ENCODE measurements at regions not wholly inside any gene's neighbourhood (a gene's known extent, or its start where the extent isn't known, plus 50 kb on each side); places are given as distances from the start of the nearest gene placed in this dataset.
"Not testable (repeated sequence)": the region's sequence is repeated elsewhere in the genome, so short reads cannot be mapped to it uniquely, and the experiment has no call there.

- Mint-ChIP-seq H3K27ac (no peak overlapping the region), H3K4me1 (ENCODE audit: low read depth) (peaks cover 12% of the 10 kb centered on the region), H3K9me3 (no peaks in the 10 kb centered on the region), H3K36me3 (ENCODE audit: low read depth) (no peaks in the 10 kb centered on the region), H3K27me3 (ENCODE audit: insufficient read depth) (peaks cover 4% of the 10 kb centered on the region), H3K4me3 (peak overlapping the region; percentile 25)
- TF ChIP-seq, protein P1, sequence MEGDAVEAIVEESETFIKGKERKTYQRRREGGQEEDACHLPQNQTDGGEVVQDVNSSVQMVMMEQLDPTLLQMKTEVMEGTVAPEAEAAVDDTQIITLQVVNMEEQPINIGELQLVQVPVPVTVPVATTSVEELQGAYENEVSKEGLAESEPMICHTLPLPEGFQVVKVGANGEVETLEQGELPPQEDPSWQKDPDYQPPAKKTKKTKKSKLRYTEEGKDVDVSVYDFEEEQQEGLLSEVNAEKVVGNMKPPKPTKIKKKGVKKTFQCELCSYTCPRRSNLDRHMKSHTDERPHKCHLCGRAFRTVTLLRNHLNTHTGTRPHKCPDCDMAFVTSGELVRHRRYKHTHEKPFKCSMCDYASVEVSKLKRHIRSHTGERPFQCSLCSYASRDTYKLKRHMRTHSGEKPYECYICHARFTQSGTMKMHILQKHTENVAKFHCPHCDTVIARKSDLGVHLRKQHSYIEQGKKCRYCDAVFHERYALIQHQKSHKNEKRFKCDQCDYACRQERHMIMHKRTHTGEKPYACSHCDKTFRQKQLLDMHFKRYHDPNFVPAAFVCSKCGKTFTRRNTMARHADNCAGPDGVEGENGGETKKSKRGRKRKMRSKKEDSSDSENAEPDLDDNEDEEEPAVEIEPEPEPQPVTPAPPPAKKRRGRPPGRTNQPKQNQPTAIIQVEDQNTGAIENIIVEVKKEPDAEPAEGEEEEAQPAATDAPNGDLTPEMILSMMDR (IDR thresholded peaks at IDR 0.05): no peak
- DNase-seq: no peak
These were observed 83.2 kb upstream of the TNRC6B start for GRCh38 chr22:40094485-40094884.

- not testable (repeated sequence) for H3K9me3 Mint-ChIP-seq; H3K4me1 Mint-ChIP-seq (ENCODE audit: low read depth); H3K27ac Mint-ChIP-seq; H3K36me3 Mint-ChIP-seq (ENCODE audit: low read depth); H3K27me3 Mint-ChIP-seq (ENCODE audit: insufficient read depth); H3K4me3 Mint-ChIP-seq; DNase-seq
These were observed 77.8 kb upstream of the TNRC6B start for GRCh38 chr22:40099887-40100286.

GRCh38 chr22:40105755-40106154 is 72.0 kb upstream of the TNRC6B start:
- Mint-ChIP-seq H3K4me3 (no peak overlapping the region), H3K36me3 (ENCODE audit: low read depth) (no peaks in the 10 kb centered on the region), H3K27ac (no peak overlapping the region), H3K4me1 (ENCODE audit: low read depth) (peaks cover 27% of the 10 kb centered on the region), H3K9me3 (no peaks in the 10 kb centered on the region), H3K27me3 (ENCODE audit: insufficient read depth) (peaks cover 8% of the 10 kb centered on the region)
- TF ChIP-seq, protein P1 (IDR thresholded peaks at IDR 0.05): no peak
- no peak for DNase-seq

- H3K4me1 Mint-ChIP-seq (ENCODE audit: low read depth): peaks cover 29% of the 10 kb centered on the region
- TF ChIP-seq, protein P1 (IDR thresholded peaks at IDR 0.05): no peak
These were observed 70.5 kb upstream of the TNRC6B start for GRCh38 chr22:40107244-40107643.

GRCh38 chr22:40107851-40108378 is 69.8 kb upstream of the TNRC6B start:
- peaks cover 29% of the 10 kb centered on the region for H3K4me1 Mint-ChIP-seq (ENCODE audit: low read depth)
- H3K36me3 Mint-ChIP-seq (ENCODE audit: low read depth): no peaks in the 10 kb centered on the region
- peak; percentile 58 for DNase-seq
- H3K4me3 Mint-ChIP-seq: peak overlapping the region; percentile 79
- no peaks in the 10 kb centered on the region for H3K9me3 Mint-ChIP-seq
- H3K27ac Mint-ChIP-seq: peak overlapping the region; percentile 81
- TF ChIP-seq, protein P1 (IDR thresholded peaks at IDR 0.05): no peak
- H3K27me3 Mint-ChIP-seq (ENCODE audit: insufficient read depth): peaks cover 9% of the 10 kb centered on the region

More at GRCh38 chr22:40107244-40107643, 70.5 kb upstream of the TNRC6B start:
- no peaks in the 10 kb centered on the region for H3K9me3 Mint-ChIP-seq
- H3K4me3 Mint-ChIP-seq: peak overlapping the region; percentile 79
- H3K27me3 Mint-ChIP-seq (ENCODE audit: insufficient read depth): peaks cover 7% of the 10 kb centered on the region
- no peak for DNase-seq
- H3K27ac Mint-ChIP-seq: peak overlapping the region; percentile 81
- no peaks in the 10 kb centered on the region for H3K36me3 Mint-ChIP-seq (ENCODE audit: low read depth)

- peaks cover 29% of the 10 kb centered on the region for H3K4me1 Mint-ChIP-seq (ENCODE audit: low read depth)
- H3K4me3 Mint-ChIP-seq: peak overlapping the region; percentile 79
- H3K27ac Mint-ChIP-seq: peak overlapping the region; percentile 81
- TF ChIP-seq, protein P1 (IDR thresholded peaks at IDR 0.05): no peak
- H3K9me3 Mint-ChIP-seq: no peaks in the 10 kb centered on the region
- H3K36me3 Mint-ChIP-seq (ENCODE audit: low read depth): no peaks in the 10 kb centered on the region
- peaks cover 10% of the 10 kb centered on the region for H3K27me3 Mint-ChIP-seq (ENCODE audit: insufficient read depth)
- DNase-seq: no peak
These were observed 69.3 kb upstream of the TNRC6B start for GRCh38 chr22:40108396-40108795.

DNA sequence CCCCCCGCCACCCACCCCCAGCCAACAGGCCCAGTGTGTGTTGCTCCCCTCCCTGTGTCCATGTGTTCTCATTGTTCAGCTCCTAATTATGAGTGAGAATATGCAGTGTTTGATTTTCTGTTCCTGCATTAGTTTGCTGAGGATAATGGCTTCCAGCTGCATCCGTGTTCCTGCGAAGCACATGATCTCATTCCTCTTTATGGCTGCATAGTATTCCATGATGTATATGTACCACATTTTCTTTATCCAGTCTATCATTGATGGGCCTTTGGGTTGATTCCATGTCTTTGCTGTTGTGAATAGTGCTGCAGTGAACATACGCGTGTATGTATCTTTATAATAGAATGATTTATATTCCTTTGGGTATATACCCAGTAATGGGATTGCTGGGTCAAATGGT is 68.8 kb upstream of the TNRC6B start:
- not testable (repeated sequence) for DNase-seq; H3K9me3 Mint-ChIP-seq; H3K27ac Mint-ChIP-seq; H3K4me3 Mint-ChIP-seq; H3K36me3 Mint-ChIP-seq (ENCODE audit: low read depth)
- Mint-ChIP-seq H3K27me3 (ENCODE audit: insufficient read depth) (peaks cover 10% of the 10 kb centered on the region), H3K4me1 (ENCODE audit: low read depth) (peaks cover 29% of the 10 kb centered on the region)
